ENCODE measurements at regions not wholly inside any gene's neighbourhood (a gene's known extent, or its start where the extent isn't known, plus 50 kb on each side); places are given as distances from the start of the nearest gene placed in this dataset.

DNA sequence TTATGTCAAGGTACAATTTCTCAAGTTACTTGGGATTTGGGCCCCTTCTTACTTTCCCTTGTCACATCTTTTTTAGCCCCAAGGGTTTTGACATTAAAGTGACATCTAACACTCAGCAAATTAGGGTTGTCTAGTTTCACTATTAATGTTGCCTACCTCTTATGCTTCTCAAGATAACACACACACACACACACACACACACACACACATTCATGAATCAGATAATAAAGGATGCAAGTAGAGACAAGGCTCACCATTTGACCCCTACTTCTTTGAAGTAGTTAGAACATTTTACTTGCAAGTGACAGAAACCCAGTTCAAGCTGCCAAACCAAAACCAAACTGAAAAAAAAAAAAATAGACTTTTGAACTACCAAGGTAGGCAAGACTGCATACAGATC is 138.8 kb downstream of the TRIB2 start:
- Mint-ChIP-seq H3K27me3 (ENCODE audit: low read depth) (no peaks in the 10 kb centered on the region), H3K4me3 (no peak overlapping the region), H3K27ac (no peak overlapping the region), H3K9me3 (peaks cover 21 to 26% of the 10 kb centered on the region in 2 experiments), H3K4me1 (no peaks in the 10 kb centered on the region), H3K36me3 (ENCODE audit: insufficient read depth in 1 of 3, low read depth in 3 of 3) (peaks cover 0 to 26% (median 4%) of the 10 kb centered on the region in 3 experiments; a peak in 4 of 7 replicates)
- Histone ChIP-seq H3K23ac (ENCODE audit: insufficient read length, low read depth, low read length) (no peak overlapping the region), H2AK5ac (ENCODE audit: insufficient read length, low read length) (no peak overlapping the region), H3K79me1 (ENCODE audit: insufficient read depth, low read depth, low read length, poor library complexity, severe bottlenecking) (no peaks in the 10 kb centered on the region), H2BK15ac (ENCODE audit: low read depth, low read length) (no peak overlapping the region), H3T11ph (ENCODE audit: low read length) (no peak overlapping the region), H2BK20ac (ENCODE audit: low read depth, low read length, poor library complexity, severe bottlenecking) (no peak overlapping the region), H4K20me1 (ENCODE audit: control insufficient read depth, insufficient read depth, insufficient read length) (no peaks in the 10 kb centered on the region), H4K5ac (ENCODE audit: insufficient read length, low read depth, low read length) (no peak overlapping the region), H3K4me2 (ENCODE audit: insufficient read depth, insufficient read length, low read length) (no peak overlapping the region), H3K56ac (ENCODE audit: insufficient read length, low read depth, low read length) (no peak overlapping the region), H4K91ac (ENCODE audit: insufficient read length, low read depth, low read length) (no peak overlapping the region), H2BK120ac (ENCODE audit: low read depth, low read length, poor library complexity, severe bottlenecking) (no peak overlapping the region), H3K27me3 (ENCODE audit: insufficient read depth, low read length) (no peaks in the 10 kb centered on the region), H3K23me2 (ENCODE audit: insufficient read length, low read depth, low read length, poor library complexity, severe bottlenecking) (no peaks in the 10 kb centered on the region), H3K14ac (ENCODE audit: insufficient read depth, low read length) (no peak overlapping the region), H3K9me3 (ENCODE audit: control insufficient read depth, low read depth, low read length) (no peaks in the 10 kb centered on the region), H3K79me2 (ENCODE audit: insufficient read depth, low read length) (no peaks in the 10 kb centered on the region), H3K27ac (ENCODE audit: insufficient read length, low read depth, low read length) (no peak overlapping the region), H3K9ac (ENCODE audit: extremely low read depth, insufficient read length, low read length) (no peak overlapping the region), H3K4me1 (ENCODE audit: insufficient read depth, low read length) (no peaks in the 10 kb centered on the region), H2BK12ac (ENCODE audit: insufficient read length, low read depth, low read length) (no peak overlapping the region), H2AFZ (ENCODE audit: low read length) (no peak overlapping the region), H4K8ac (replicated peaks; ENCODE audit: insufficient read length, low read depth, low read length) (no peak overlapping the region), H2BK5ac (ENCODE audit: insufficient read length, low read length) (no peak overlapping the region), H3K18ac (ENCODE audit: insufficient read length, low read depth, low read length) (no peak overlapping the region), H3K4ac (ENCODE audit: low read depth, low read length) (no peak overlapping the region)
- TF ChIP-seq, protein P1, sequence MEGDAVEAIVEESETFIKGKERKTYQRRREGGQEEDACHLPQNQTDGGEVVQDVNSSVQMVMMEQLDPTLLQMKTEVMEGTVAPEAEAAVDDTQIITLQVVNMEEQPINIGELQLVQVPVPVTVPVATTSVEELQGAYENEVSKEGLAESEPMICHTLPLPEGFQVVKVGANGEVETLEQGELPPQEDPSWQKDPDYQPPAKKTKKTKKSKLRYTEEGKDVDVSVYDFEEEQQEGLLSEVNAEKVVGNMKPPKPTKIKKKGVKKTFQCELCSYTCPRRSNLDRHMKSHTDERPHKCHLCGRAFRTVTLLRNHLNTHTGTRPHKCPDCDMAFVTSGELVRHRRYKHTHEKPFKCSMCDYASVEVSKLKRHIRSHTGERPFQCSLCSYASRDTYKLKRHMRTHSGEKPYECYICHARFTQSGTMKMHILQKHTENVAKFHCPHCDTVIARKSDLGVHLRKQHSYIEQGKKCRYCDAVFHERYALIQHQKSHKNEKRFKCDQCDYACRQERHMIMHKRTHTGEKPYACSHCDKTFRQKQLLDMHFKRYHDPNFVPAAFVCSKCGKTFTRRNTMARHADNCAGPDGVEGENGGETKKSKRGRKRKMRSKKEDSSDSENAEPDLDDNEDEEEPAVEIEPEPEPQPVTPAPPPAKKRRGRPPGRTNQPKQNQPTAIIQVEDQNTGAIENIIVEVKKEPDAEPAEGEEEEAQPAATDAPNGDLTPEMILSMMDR (conservative IDR thresholded peaks at IDR 0.05) = no peak
- no peak for DNase-seq
